Umbilical cord (tissue), 1 donor: ENCODE measurements at regions not wholly inside any gene's neighbourhood (a gene's known extent, or its start where the extent isn't known, plus 50 kb on each side); places are given as distances from the start of the nearest gene placed in this dataset.
"Not testable (repeated sequence)": the region's sequence is repeated elsewhere in the genome, so short reads cannot be mapped to it uniquely, and the experiment has no call there.

Experiments
- DNase-seq: peaks from one replicate; pipeline ENCODE4 v3.0.0-alpha.2; 2015; ENCODE audit warnings: low spot score

GRCh38 chr10:6877722-6878392 is 297.8 kb upstream of the PRKCQ start:
- DNase-seq: peak; percentile 33

GRCh38 chr10:6877336-6877721 is 297.3 kb upstream of the PRKCQ start:
- DNase-seq: no peak

- DNase-seq: no peak
These were observed 295.3 kb upstream of the PRKCQ start for GRCh38 chr10:6875269-6875865.

- DNase-seq: no peak
These were observed 291.1 kb upstream of the PRKCQ start for GRCh38 chr10:6871128-6871527.

- no peak for DNase-seq
These were observed 288.1 kb upstream of the PRKCQ start for GRCh38 chr10:6868036-6868725.

GRCh38 chr10:6866757-6867156 is 286.7 kb upstream of the PRKCQ start:
- DNase-seq: no peak

- no peak for DNase-seq
These were observed 284.1 kb upstream of the PRKCQ start for GRCh38 chr10:6864142-6864541.

GRCh38 chr10:6863381-6863780 is 283.3 kb upstream of the PRKCQ start:
- no peak for DNase-seq

- DNase-seq: no peak
These were observed 270.4 kb upstream of the PRKCQ start for GRCh38 chr10:6850452-6850851.

GRCh38 chr10:6847561-6847960 is 267.5 kb upstream of the PRKCQ start:
- no peak for DNase-seq

- no peak for DNase-seq
These were observed 264.0 kb upstream of the PRKCQ start for GRCh38 chr10:6843894-6844650.

GRCh38 chr10:6843481-6843881 is 263.4 kb upstream of the PRKCQ start:
- no peak for DNase-seq

GRCh38 chr10:6842722-6843121 is 262.6 kb upstream of the PRKCQ start:
- no peak for DNase-seq

- DNase-seq: no peak
These were observed 261.7 kb upstream of the PRKCQ start for GRCh38 chr10:6841761-6842160.

GRCh38 chr10:6840766-6841165 is 260.7 kb upstream of the PRKCQ start:
- no peak for DNase-seq

- no peak for DNase-seq
These were observed 260.2 kb upstream of the PRKCQ start for GRCh38 chr10:6840201-6840691.

GRCh38 chr10:6838118-6838517 is 258.0 kb upstream of the PRKCQ start:
- no peak for DNase-seq

GRCh38 chr10:6833458-6834011 is 253.5 kb upstream of the PRKCQ start:
- DNase-seq: no peak

- DNase-seq: not testable (repeated sequence)
These were observed 250.9 kb upstream of the PRKCQ start for GRCh38 chr10:6830981-6831380.

GRCh38 chr10:6824793-6825192 is 244.7 kb upstream of the PRKCQ start:
- not testable (repeated sequence) for DNase-seq

GRCh38 chr10:6823770-6824169 is 243.7 kb upstream of the PRKCQ start:
- DNase-seq: no peak

- DNase-seq: no peak
These were observed 239.2 kb upstream of the PRKCQ start for GRCh38 chr10:6819301-6819700.
